Astrocyte (in vitro differentiated cells and primary cell): ENCODE measurements at regions not wholly inside any gene's neighbourhood (a gene's known extent, or its start where the extent isn't known, plus 50 kb on each side); places are given as distances from the start of the nearest gene placed in this dataset.

ENCODE experiments used
- DNase-seq: peaks from one replicate; pipeline ENCODE4 v3.0.0-alpha.2; 2010; ENCODE audit warnings: low read depth
- FAIRE-seq: peaks from 2 replicates; lab custom pipeline; 2011; peaks lifted over from hg19 to GRCh38; lab: Jason Lieb, UNC
- H2AFZ ChIP-seq: 2 replicates; pipeline ENCODE4 v1.6.0; 2012; ENCODE audit warnings: low read depth, low read length, inconsistent platforms
- H3K27ac ChIP-seq: 2 replicates; pipeline ENCODE4 v1.5.1; 2011; ENCODE audit warnings: low read depth, low read length, inconsistent platforms
- H3K27me3 ChIP-seq: 2 replicates; pipeline ENCODE4 v1.6.0; 2011; ENCODE audit warnings: low read length, inconsistent platforms; ENCODE audit not compliant: insufficient read depth
- H3K36me3 ChIP-seq: 2 replicates; pipeline ENCODE4 v1.5.1; 2011; ENCODE audit warnings: low read length, inconsistent platforms; ENCODE audit not compliant: insufficient read depth
- H3K4me1 ChIP-seq: 2 replicates; pipeline ENCODE4 v1.5.1; 2011; ENCODE audit warnings: low read length, inconsistent platforms; ENCODE audit not compliant: insufficient read depth
- H3K4me2 ChIP-seq: 2 replicates; pipeline ENCODE4 v1.6.0; 2012; ENCODE audit warnings: low read length, inconsistent platforms
- H3K4me3 ChIP-seq: 2 replicates; pipeline ENCODE4 v1.5.1; 2011; ENCODE audit warnings: low read depth, mild to moderate bottlenecking, low read length, inconsistent platforms; ENCODE audit not compliant: insufficient read depth
- H3K79me2 ChIP-seq: 2 replicates; pipeline ENCODE4 v1.6.0; 2012; ENCODE audit warnings: mild to moderate bottlenecking, low read length, inconsistent platforms; ENCODE audit not compliant: insufficient read depth
- H3K9ac ChIP-seq: 2 replicates; pipeline ENCODE4 v1.6.0; 2012; ENCODE audit warnings: mild to moderate bottlenecking, low read length, inconsistent platforms
- H3K9me3 ChIP-seq: 2 replicates; pipeline ENCODE4 v1.5.1; 2012; ENCODE audit warnings: low read depth, mild to moderate bottlenecking, low read length, inconsistent platforms; ENCODE audit not compliant: insufficient read depth
- H4K20me1 ChIP-seq: 2 replicates; pipeline ENCODE4 v1.6.0; 2012; ENCODE audit warnings: low read length, inconsistent platforms; ENCODE audit not compliant: insufficient read depth
- H3K27ac Mint-ChIP-seq: one replicate; pipeline ENCODE4 v1.8.0; 2021; ENCODE audit warnings: mild to moderate bottlenecking, mixed read lengths; ENCODE audit not compliant: unreplicated experiment
- H3K27me3 Mint-ChIP-seq: one replicate; pipeline ENCODE4 v1.8.0; 2021; ENCODE audit warnings: low read depth, mixed read lengths; ENCODE audit not compliant: unreplicated experiment
- H3K36me3 Mint-ChIP-seq: one replicate; pipeline ENCODE4 v1.8.0; 2021; ENCODE audit warnings: low read depth, mixed read lengths; ENCODE audit not compliant: unreplicated experiment
- H3K4me1 Mint-ChIP-seq: one replicate; pipeline ENCODE4 v1.8.0; 2021; ENCODE audit warnings: low read depth, mixed read lengths; ENCODE audit not compliant: unreplicated experiment
- H3K4me3 Mint-ChIP-seq: one replicate; pipeline ENCODE4 v1.8.0; 2021; ENCODE audit warnings: mild to moderate bottlenecking, moderate library complexity, mixed read lengths; ENCODE audit not compliant: unreplicated experiment
- H3K9me3 Mint-ChIP-seq: one replicate; pipeline ENCODE4 v1.8.0; 2021; ENCODE audit warnings: mild to moderate bottlenecking, mixed read lengths; ENCODE audit not compliant: unreplicated experiment
- EZH2 ChIP-seq: IDR thresholded peaks from 2 replicates; pipeline ENCODE4 v1.6.1; 2012; ENCODE audit warnings: mild to moderate bottlenecking, low read length, inconsistent platforms; ENCODE audit not compliant: insufficient read depth
- TF ChIP-seq, protein P1 (sequence below): IDR thresholded peaks from 2 replicates; pipeline ENCODE4 v1.5.1; 2011; ENCODE audit warnings: low read depth, mild to moderate bottlenecking, inconsistent platforms, low read length, moderate library complexity; ENCODE audit not compliant: insufficient read depth

DNA sequence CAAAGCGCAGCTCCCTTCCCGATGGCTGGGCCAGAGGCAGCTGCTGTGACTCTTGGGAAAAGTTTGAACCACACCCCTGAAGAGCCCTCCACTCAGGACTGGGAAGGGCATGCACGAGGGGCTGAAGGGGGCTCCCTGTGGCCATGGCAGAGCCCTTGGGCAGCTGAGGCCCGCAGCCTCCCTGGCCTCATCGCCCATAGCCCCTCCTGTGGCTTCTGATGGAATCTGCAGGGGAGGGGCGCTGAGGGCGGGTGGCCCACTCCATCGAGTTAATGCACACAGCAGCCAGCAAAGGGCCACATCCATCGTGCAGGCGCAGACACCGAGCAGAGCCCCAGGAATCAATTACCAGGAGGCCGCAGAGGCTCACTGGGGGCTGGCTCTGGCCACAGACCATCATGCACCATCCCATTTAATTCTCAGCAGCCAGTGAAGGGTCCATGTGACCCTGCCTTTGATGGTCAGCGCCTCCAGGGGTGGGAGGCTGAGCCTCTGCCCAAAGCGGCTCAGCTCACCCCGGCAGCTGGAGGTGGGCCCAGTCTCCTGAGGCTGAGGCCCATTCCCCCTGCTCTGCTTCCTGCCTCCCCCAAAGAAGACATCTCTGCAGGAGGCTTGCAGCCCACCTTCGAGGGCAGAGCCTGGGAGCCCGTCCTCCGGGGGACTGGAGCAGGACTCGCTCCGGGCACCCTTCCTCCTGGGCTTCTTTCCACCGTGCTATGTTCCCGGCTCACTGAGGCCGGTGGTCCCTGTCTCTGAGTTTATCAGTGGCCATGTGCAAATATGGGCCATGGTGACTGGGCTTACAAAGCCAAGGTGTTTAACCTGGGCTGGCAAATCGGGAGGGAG, 1410.2 kb downstream of the BRD1 start:
- Mint-ChIP-seq H3K27me3 (peaks cover 23% of the 10 kb centered on the region), H3K4me1 (peaks cover 2% of the 10 kb centered on the region), H3K9me3 (no peaks in the 10 kb centered on the region), H3K4me3 (no peak overlapping the region), H3K36me3 (no peaks in the 10 kb centered on the region), H3K27ac (no peak overlapping the region)
- Histone ChIP-seq H3K9ac (no peak overlapping the region), H3K79me2 (no peaks in the 10 kb centered on the region), H3K4me1 (no peaks in the 10 kb centered on the region), H4K20me1 (no peaks in the 10 kb centered on the region), H3K27me3 (no peaks in the 10 kb centered on the region), H3K27ac (no peak overlapping the region), H3K9me3 (no peaks in the 10 kb centered on the region), H2AFZ (no peak overlapping the region), H3K4me2 (no peak overlapping the region), H3K4me3 (no peak overlapping the region), H3K36me3 (no peaks in the 10 kb centered on the region)
- no peak for TF ChIP-seq EZH2
- TF ChIP-seq, protein P1, sequence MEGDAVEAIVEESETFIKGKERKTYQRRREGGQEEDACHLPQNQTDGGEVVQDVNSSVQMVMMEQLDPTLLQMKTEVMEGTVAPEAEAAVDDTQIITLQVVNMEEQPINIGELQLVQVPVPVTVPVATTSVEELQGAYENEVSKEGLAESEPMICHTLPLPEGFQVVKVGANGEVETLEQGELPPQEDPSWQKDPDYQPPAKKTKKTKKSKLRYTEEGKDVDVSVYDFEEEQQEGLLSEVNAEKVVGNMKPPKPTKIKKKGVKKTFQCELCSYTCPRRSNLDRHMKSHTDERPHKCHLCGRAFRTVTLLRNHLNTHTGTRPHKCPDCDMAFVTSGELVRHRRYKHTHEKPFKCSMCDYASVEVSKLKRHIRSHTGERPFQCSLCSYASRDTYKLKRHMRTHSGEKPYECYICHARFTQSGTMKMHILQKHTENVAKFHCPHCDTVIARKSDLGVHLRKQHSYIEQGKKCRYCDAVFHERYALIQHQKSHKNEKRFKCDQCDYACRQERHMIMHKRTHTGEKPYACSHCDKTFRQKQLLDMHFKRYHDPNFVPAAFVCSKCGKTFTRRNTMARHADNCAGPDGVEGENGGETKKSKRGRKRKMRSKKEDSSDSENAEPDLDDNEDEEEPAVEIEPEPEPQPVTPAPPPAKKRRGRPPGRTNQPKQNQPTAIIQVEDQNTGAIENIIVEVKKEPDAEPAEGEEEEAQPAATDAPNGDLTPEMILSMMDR: no peak
- no peak for FAIRE-seq
- DNase-seq: no peak

DNA sequence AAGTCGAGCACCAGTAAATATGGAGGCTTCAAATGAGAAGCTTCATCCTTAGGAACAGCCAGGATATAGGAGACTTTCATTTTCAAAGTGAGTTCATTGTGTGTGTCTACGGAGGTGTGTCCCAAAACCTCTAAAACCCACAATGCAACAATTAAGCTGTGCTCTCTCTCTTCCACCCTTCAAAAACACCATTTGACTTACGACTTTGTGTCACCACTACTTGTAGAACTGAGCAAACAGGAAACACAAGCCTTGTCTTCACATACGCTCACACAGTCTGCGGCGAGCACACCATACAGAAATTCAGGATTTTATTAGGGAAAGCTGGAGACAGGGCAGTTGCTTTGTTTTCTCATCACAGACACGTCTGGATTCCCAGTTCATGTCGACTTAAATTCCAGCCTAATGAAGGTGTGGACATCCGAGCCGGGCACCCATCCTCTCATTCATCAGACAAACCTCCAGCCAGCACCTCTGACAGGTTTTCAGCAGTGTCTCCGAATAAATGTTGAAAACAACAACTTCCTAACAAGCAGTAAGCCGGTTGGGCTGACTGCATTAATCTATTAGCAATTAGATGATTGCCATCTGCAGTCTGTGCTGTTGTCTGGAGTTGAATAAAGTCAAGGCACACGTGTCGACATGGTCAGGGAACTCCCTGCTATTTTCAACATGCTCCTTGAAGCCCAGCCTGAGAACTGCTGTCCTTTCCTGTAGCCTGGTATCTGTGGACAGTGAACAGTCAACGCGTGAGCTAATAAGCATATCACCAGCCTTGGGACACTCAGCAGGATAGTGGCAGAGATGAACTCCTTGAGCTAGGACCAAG, 1411.1 kb downstream of the BRD1 start:
- Mint-ChIP-seq H3K27ac (no peak overlapping the region), H3K4me1 (peaks cover 3% of the 10 kb centered on the region), H3K36me3 (no peaks in the 10 kb centered on the region), H3K9me3 (no peaks in the 10 kb centered on the region), H3K27me3 (peaks cover 23% of the 10 kb centered on the region), H3K4me3 (no peak overlapping the region)
- no peaks in the 10 kb centered on the region for H3K36me3 ChIP-seq
- peak; percentile 55 for FAIRE-seq
- H4K20me1 ChIP-seq: no peaks in the 10 kb centered on the region
- no peak overlapping the region for H3K27ac ChIP-seq
- TF ChIP-seq EZH2: no peak
- TF ChIP-seq, protein P1: no peak
- DNase-seq: no peak
- H3K27me3 ChIP-seq: no peaks in the 10 kb centered on the region
- peak overlapping the region; percentile 26 for H2AFZ ChIP-seq
- H3K4me1 ChIP-seq: no peaks in the 10 kb centered on the region
- H3K79me2 ChIP-seq: no peaks in the 10 kb centered on the region
- no peak overlapping the region for H3K9ac ChIP-seq
- no peaks in the 10 kb centered on the region for H3K9me3 ChIP-seq
- no peak overlapping the region for H3K4me3 ChIP-seq
- H3K4me2 ChIP-seq: no peak overlapping the region
